ENCODE measurements at regions not wholly inside any gene's neighbourhood (a gene's known extent, or its start where the extent isn't known, plus 50 kb on each side); places are given as distances from the start of the nearest gene placed in this dataset.

DNA sequence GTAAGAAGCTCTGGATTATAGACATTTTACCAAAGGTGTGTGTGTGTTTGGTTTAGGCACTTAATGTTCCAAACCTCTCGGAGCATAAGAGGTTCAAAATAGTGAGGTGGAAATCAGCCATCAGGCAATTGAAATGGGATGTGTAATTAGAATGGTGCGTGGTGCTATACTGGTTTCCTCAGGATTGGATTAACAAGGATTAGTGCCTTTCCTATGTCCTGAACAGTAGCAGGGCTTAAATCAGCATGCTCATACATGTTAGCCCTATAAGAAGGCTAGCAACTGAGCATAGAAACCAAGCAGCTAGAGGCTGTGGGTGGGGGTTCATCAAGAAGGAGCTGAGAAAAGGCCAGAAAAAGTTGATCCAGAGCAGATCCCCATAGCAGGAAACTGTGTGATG lies 256.8 kb upstream of the CXXC4 start:
- no peak for TF ChIP-seq CTCF (IDR thresholded peaks at IDR 0.05; ENCODE audit: insufficient read depth, low read length, poor library complexity, severe bottlenecking)
- no peak for TF ChIP-seq EZH2phosphoT487 (conservative IDR thresholded peaks at IDR 0.05; ENCODE audit: low read length)

Measured in SU-DHL-6 (cell line).